CD4-positive, alpha-beta T cell (primary cell): ENCODE measurements at regions not wholly inside any gene's neighbourhood (a gene's known extent, or its start where the extent isn't known, plus 50 kb on each side); places are given as distances from the start of the nearest gene placed in this dataset.

Source experiments
- ATAC-seq: fragments of 200-7000 bp; cut with Tn5 transposase; one replicate; pipeline ENCODE4 v1.10.0; 2022; ENCODE audit warnings: mild to moderate bottlenecking; ENCODE audit not compliant: poor library complexity
- CTCF ChIA-PET: fragments of 350-600 bp; sonication (Branson Sonifier 250); formaldehyde crosslinking; loops from one replicate; lab custom pipeline; 2021; ENCODE audit warnings: antibody characterized with exemption, inconsistent platforms; lab: Charles Lee
- POLR2A ChIA-PET: fragments of 350-600 bp; sonication (Branson Sonifier 250); formaldehyde crosslinking; loops from one replicate; lab custom pipeline; 2021; ENCODE audit warnings: antibody characterized with exemption, inconsistent platforms; lab: Charles Lee
- DNase-seq, 14 experiments: peaks; one replicate each; pipeline ENCODE4 v3.0.0-alpha.2; 2013 to 2020; ENCODE audit warnings: mixed read lengths in 2 of 14
- H3K27ac ChIP-seq, 2 donors: one replicate each; pipeline versions ENCODE4 v1.5.1 to v1.7.0; 2013; ENCODE audit warnings: low read length in 2 of 2, low read depth in 1 of 2, mild to moderate bottlenecking in 1 of 2
- H3K27me3 ChIP-seq, 2 experiments: 1 replicate in 1 of 2; 2 replicates in 1 of 2; pipeline versions ENCODE4 v1.6.1 to v1.7.0; 2013; ENCODE audit warnings: low read length in 2 of 2, control low read depth in 1 of 2, mild to moderate bottlenecking in 1 of 2, moderate library complexity in 1 of 2; ENCODE audit not compliant: insufficient read depth in 2 of 2, control insufficient read depth in 1 of 2
- H3K36me3 ChIP-seq: one replicate; pipeline ENCODE4 v1.6.1; 2013; ENCODE audit warnings: low read length, control low read depth; ENCODE audit not compliant: insufficient read depth
- H3K4me1 ChIP-seq: one replicate; pipeline ENCODE4 v1.6.1; 2013; ENCODE audit warnings: low read length, control low read depth; ENCODE audit not compliant: insufficient read depth
- H3K4me3 ChIP-seq: one replicate; pipeline ENCODE4 v1.5.1; 2013; ENCODE audit warnings: mild to moderate bottlenecking, low read length, moderate library complexity
- H3K9me3 ChIP-seq, 2 experiments: 1 replicate in 1 of 2; 2 replicates in 1 of 2; pipeline versions ENCODE4 v1.6.1 to v1.7.0; 2013; ENCODE audit warnings: low read length in 2 of 2, mild to moderate bottlenecking in 2 of 2, control low read depth in 1 of 2, moderate library complexity in 1 of 2; ENCODE audit not compliant: control insufficient read depth in 1 of 2, insufficient read depth in 1 of 2
- H3K27ac Mint-ChIP-seq: one replicate; pipeline ENCODE4 v1.8.0; 2020; ENCODE audit warnings: mixed read lengths
- H3K27me3 Mint-ChIP-seq: one replicate; pipeline ENCODE4 v1.8.0; 2021; ENCODE audit warnings: mixed read lengths
- H3K36me3 Mint-ChIP-seq: one replicate; pipeline ENCODE4 v1.8.0; 2021; ENCODE audit warnings: low read depth, mixed read lengths
- H3K4me1 Mint-ChIP-seq: one replicate; pipeline ENCODE4 v1.8.0; 2021; ENCODE audit warnings: low read depth, mixed read lengths
- H3K4me3 Mint-ChIP-seq: one replicate; pipeline ENCODE4 v1.8.0; 2020; ENCODE audit warnings: mild to moderate bottlenecking, mixed read lengths
- H3K9me3 Mint-ChIP-seq: one replicate; pipeline ENCODE4 v1.8.0; 2020; ENCODE audit warnings: mixed read lengths
- intact Hi-C, 2 experiments: fragments of 100-400 bp; cut with DNase I in 1 of 2; cut with micrococcal nuclease in 1 of 2; formaldehyde crosslinking; loops; one replicate each; pipeline versions ENCODE4 v1.15.1 to v1.9.0; 2023 to 2025; cut with DNase I, micrococcal nuclease
- TF ChIP-seq, protein P1 (sequence below): fragments of 200-600 bp; IDR thresholded peaks from one replicate; pipeline ENCODE4 v1.8.0; 2022; ENCODE audit warnings: antibody characterized with exemption, mild to moderate bottlenecking

DNA sequence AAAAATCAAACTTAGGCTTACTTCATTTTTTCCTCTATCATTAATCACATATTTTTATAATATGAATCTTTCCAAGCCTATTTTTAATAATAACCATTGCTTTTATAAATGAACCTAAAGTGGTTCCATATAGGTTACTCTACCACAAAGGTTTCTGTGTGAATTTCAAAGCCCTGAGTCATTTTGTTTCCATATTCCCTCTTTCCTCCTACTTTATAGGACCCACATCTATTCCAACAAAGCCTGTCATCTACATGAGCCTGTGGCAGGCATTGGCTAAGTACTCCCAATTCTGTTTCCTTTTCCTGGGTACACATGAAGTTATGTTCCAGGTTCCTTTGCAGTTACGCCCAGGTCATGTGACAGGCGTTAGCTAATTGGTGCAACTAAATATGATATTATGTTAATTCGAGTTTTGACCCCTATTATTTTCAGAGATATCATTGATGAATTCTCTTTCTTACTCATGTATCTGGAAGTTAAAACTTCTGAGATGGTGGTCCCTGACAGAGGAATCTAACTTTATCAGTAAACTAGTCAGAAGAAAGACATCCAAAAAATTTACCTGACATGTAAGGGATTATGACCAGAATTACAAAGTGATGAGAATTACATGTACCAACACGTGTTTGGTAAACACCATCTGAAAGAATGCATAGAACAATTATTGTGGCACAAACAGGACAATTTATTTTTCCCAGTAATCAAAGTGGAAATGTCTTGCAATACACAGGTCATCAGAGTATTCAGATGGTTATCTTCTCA is 1264.0 kb upstream of the CNTN5 start:
- Histone ChIP-seq H3K36me3 (no peaks in the 10 kb centered on the region), H3K27me3 (no peaks in the 10 kb centered on the region), H3K4me1 (no peaks in the 10 kb centered on the region), H3K9me3 (peaks cover 0 to 8% of the 10 kb centered on the region in 2 experiments), H3K27ac (no peak overlapping the region), H3K4me3 (no peak overlapping the region)
- TF ChIP-seq, protein P1, sequence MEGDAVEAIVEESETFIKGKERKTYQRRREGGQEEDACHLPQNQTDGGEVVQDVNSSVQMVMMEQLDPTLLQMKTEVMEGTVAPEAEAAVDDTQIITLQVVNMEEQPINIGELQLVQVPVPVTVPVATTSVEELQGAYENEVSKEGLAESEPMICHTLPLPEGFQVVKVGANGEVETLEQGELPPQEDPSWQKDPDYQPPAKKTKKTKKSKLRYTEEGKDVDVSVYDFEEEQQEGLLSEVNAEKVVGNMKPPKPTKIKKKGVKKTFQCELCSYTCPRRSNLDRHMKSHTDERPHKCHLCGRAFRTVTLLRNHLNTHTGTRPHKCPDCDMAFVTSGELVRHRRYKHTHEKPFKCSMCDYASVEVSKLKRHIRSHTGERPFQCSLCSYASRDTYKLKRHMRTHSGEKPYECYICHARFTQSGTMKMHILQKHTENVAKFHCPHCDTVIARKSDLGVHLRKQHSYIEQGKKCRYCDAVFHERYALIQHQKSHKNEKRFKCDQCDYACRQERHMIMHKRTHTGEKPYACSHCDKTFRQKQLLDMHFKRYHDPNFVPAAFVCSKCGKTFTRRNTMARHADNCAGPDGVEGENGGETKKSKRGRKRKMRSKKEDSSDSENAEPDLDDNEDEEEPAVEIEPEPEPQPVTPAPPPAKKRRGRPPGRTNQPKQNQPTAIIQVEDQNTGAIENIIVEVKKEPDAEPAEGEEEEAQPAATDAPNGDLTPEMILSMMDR = no peak
- H3K9me3 Mint-ChIP-seq = peaks cover 6% of the 10 kb centered on the region
- H3K4me1 Mint-ChIP-seq = no peaks in the 10 kb centered on the region
- intact Hi-C loops = no loop called here
- no peaks in the 10 kb centered on the region for H3K36me3 Mint-ChIP-seq
- CTCF ChIA-PET = no interaction called here
- no peaks in the 10 kb centered on the region for H3K27me3 Mint-ChIP-seq
- ATAC-seq (no peak), DNase-seq (no peak)
- POLR2A ChIA-PET = no interaction called here
- no peak overlapping the region for H3K4me3 Mint-ChIP-seq
- H3K27ac Mint-ChIP-seq = no peak overlapping the region

DNA sequence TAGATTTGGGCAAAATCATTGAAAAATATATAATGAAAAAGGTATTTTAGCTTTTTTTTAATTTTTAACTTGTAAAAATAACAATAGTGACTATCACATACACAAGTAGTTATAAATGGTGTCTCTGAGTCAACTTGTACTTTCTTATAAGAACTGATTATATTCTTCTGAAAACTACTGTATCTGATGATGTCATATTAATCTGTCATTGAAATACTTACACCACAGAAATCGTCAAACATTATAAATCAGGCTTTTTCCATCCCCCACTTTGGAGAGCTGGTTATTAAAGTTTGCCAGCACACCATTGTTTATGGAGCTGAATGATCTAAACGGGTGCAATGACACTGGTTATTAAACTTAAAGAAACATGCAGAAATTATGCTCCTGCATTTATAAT is 1259.6 kb upstream of the CNTN5 start:
- Histone ChIP-seq H3K4me3 (no peak overlapping the region), H3K4me1 (no peaks in the 10 kb centered on the region), H3K27me3 (no peaks in the 10 kb centered on the region), H3K27ac (no peak overlapping the region), H3K36me3 (no peaks in the 10 kb centered on the region), H3K9me3 (no peaks in the 10 kb centered on the region)
- DNase-seq (no peak), ATAC-seq (no peak)
- ChIA-PET CTCF (no interaction called here), POLR2A (no interaction called here)
- Mint-ChIP-seq H3K36me3 (no peaks in the 10 kb centered on the region), H3K9me3 (no peaks in the 10 kb centered on the region), H3K4me1 (no peaks in the 10 kb centered on the region), H3K27ac (no peak overlapping the region), H3K27me3 (no peaks in the 10 kb centered on the region), H3K4me3 (no peak overlapping the region)
- TF ChIP-seq, protein P1 = no peak
- intact Hi-C loops = no loop called here

DNA sequence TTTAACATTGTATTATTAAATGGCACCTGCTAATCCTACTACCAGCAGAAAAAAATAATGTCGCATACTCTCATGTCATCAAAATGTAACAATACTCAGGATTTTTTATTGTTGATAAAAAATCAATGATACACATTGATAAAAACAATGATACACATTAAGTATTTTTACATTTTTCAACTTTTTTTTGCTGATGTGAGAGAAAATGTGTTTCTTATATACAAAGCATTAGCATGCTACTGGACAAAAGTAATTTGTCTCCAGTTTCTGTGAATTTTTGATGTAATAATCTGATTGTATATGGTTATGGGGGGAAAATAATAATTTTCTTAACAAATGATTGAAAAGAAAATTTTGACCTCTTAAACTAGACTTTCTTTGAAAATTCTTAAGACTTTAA is 1256.6 kb upstream of the CNTN5 start:
- intact Hi-C loops = no loop called here
- DNase-seq (no peak), ATAC-seq (no peak)
- POLR2A ChIA-PET = no interaction called here
- Mint-ChIP-seq H3K27me3 (no peaks in the 10 kb centered on the region), H3K27ac (no peak overlapping the region), H3K4me1 (no peaks in the 10 kb centered on the region), H3K4me3 (no peak overlapping the region), H3K9me3 (peaks cover 6% of the 10 kb centered on the region), H3K36me3 (no peaks in the 10 kb centered on the region)
- CTCF ChIA-PET = no interaction called here
- no peaks in the 10 kb centered on the region for H3K9me3 ChIP-seq
- no peak overlapping the region for H3K27ac ChIP-seq
- no peak overlapping the region for H3K4me3 ChIP-seq
- TF ChIP-seq, protein P1 = no peak
- no peaks in the 10 kb centered on the region for H3K36me3 ChIP-seq
- H3K27me3 ChIP-seq = no peaks in the 10 kb centered on the region
- no peaks in the 10 kb centered on the region for H3K4me1 ChIP-seq
